Panc1 (cell line): ENCODE measurements at regions not wholly inside any gene's neighbourhood (a gene's known extent, or its start where the extent isn't known, plus 50 kb on each side); places are given as distances from the start of the nearest gene placed in this dataset.

ENCODE experiments used
- ATAC-seq: fragments of 200-7000 bp; cut with Tn5 transposase; 2 replicates; pipeline ENCODE4 v1.9.1; 2020; ENCODE audit warnings: mild to moderate bottlenecking, moderate library complexity
- BruUV-seq: library from RNA; stranded (reverse); fragments of 400-500 nt; replicated peaks from 2 replicates; lab custom pipeline; 2021; lab: Mats Ljungman, UMichigan
- CTCF ChIA-PET: fragments of 300-600 bp; sonication (Branson Sonifier 250); formaldehyde crosslinking; loops from one replicate; lab custom pipeline; 2022; ENCODE audit warnings: antibody characterized with exemption; lab: Charles Lee
- POLR2A ChIA-PET: fragments of 300-600 bp; sonication (Branson Sonifier 250); formaldehyde crosslinking; loops from one replicate; lab custom pipeline; 2022; ENCODE audit warnings: antibody characterized with exemption; lab: Charles Lee
- DNase-seq: peaks from one replicate; pipeline ENCODE4 v3.0.0-alpha.2; 2010; ENCODE audit warnings: low read depth, low spot score
- H3K27ac ChIP-seq: 2 replicates; pipeline ENCODE4 v1.5.1; 2011; ENCODE audit warnings: mild to moderate bottlenecking, low read length, inconsistent platforms
- H3K27me3 ChIP-seq: fragments of 200-500 bp; sonication (Bioruptor generic); 2 replicates; pipeline ENCODE4 v1.6.0; 2014; ENCODE audit warnings: low read length, inconsistent platforms; ENCODE audit not compliant: control insufficient read depth, insufficient read depth
- H3K36me3 ChIP-seq: fragments of 200-500 bp; sonication (Bioruptor generic); 2 replicates; pipeline ENCODE4 v1.5.1; 2014; ENCODE audit warnings: inconsistent platforms, mild to moderate bottlenecking, low read length, moderate library complexity; ENCODE audit not compliant: control insufficient read depth, insufficient read depth
- H3K4me1 ChIP-seq: 2 replicates; pipeline ENCODE4 v1.5.1; 2011; ENCODE audit warnings: inconsistent platforms, mild to moderate bottlenecking, low read length, moderate library complexity; ENCODE audit not compliant: control insufficient read depth, insufficient read depth
- H3K4me3 ChIP-seq, 2 experiments: 2 replicates each; pipeline ENCODE4 v1.5.1; 2011 to 2012; ENCODE audit warnings: low read depth in 2 of 2, low read length in 2 of 2, mild to moderate bottlenecking in 2 of 2, inconsistent platforms in 1 of 2, moderate library complexity in 1 of 2
- H3K9me3 ChIP-seq: fragments of 200-500 bp; sonication (Bioruptor generic); 2 replicates; pipeline ENCODE4 v1.5.1; 2014; ENCODE audit warnings: low read depth, mild to moderate bottlenecking, inconsistent platforms, low read length, moderate library complexity; ENCODE audit not compliant: control insufficient read depth, insufficient read depth
- POLR2AphosphoS5 ChIP-seq: IDR thresholded peaks from 2 replicates; pipeline ENCODE4 v1.6.1; 2012; ENCODE audit warnings: mild to moderate bottlenecking, low read depth, low read length, moderate library complexity
- REST ChIP-seq, 2 experiments: IDR thresholded peaks; 2 replicates each; pipeline ENCODE4 v1.6.1; 2011 to 2012; ENCODE audit warnings: low read depth in 2 of 2, control low read depth in 1 of 2, low read length in 1 of 2, mild to moderate bottlenecking in 1 of 2, moderate library complexity in 1 of 2; ENCODE audit not compliant: insufficient read depth in 1 of 2
- SIN3A ChIP-seq: IDR thresholded peaks from 2 replicates; pipeline ENCODE4 v1.6.1; 2012; ENCODE audit warnings: low read depth, mild to moderate bottlenecking, low read length, moderate library complexity, borderline replicate concordance; ENCODE audit not compliant: insufficient read depth
- TCF7L2 ChIP-seq: IDR thresholded peaks from 2 replicates; pipeline ENCODE4 v1.6.1; 2011; ENCODE audit warnings: mild to moderate bottlenecking, low read depth, low read length, inconsistent platforms
- in situ Hi-C: cut with HindIII; loops from 2 replicates; pipeline ENCODE4 v1.10.0; 2016; ENCODE audit warnings: low sequenced_read_pairs, low pct_unique_long_range_greater_than_20kb
- intact Hi-C: fragments of 100-400 bp; cut with micrococcal nuclease; formaldehyde crosslinking; loops from one replicate; pipeline ENCODE4 v1.10.0; 2022; ENCODE audit not compliant: unreplicated experiment
- TF ChIP-seq, protein P1 (sequence below): fragments of 450-650 bp; IDR thresholded peaks from 2 replicates; pipeline ENCODE4 v1.5.1; 2017; ENCODE audit warnings: mild to moderate bottlenecking

DNA sequence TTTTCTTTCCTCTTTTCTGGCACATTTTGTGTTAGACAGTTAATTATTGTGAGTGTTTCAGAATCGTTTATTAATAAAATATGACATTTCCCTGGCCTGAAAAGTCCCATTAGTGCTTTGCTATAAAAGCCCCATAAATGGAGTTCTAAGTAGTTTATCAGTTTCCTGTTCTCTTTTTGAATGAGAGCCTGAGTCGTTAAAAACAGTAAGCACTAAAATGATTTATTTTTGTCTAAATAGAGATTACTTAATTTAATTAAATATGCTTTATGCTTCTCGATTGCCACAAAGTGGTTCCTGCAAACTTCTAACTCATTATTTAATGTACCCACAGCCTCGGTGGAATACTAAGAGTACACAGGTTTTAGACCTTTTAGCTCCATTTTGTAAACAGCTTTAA, 577.9 kb downstream of the C6orf118 start:
- ChIA-PET POLR2A (no interaction called here), CTCF (no interaction called here)
- no peak overlapping the region for H3K4me3 ChIP-seq
- H3K4me1 ChIP-seq, result no peaks in the 10 kb centered on the region
- intact Hi-C loops, result no loop called here
- DNase-seq, result no peak
- no peak overlapping the region for H3K27ac ChIP-seq
- in situ Hi-C loops, result no loop called here
- TF ChIP-seq TCF7L2 (no peak), POLR2AphosphoS5 (no peak), REST (IDR thresholded peaks at IDR 0.05; ENCODE audit: insufficient read depth in 1 of 2, low read depth in 2 of 2, low read length in 1 of 2) (no peak), SIN3A (no peak)
- TF ChIP-seq, protein P1, sequence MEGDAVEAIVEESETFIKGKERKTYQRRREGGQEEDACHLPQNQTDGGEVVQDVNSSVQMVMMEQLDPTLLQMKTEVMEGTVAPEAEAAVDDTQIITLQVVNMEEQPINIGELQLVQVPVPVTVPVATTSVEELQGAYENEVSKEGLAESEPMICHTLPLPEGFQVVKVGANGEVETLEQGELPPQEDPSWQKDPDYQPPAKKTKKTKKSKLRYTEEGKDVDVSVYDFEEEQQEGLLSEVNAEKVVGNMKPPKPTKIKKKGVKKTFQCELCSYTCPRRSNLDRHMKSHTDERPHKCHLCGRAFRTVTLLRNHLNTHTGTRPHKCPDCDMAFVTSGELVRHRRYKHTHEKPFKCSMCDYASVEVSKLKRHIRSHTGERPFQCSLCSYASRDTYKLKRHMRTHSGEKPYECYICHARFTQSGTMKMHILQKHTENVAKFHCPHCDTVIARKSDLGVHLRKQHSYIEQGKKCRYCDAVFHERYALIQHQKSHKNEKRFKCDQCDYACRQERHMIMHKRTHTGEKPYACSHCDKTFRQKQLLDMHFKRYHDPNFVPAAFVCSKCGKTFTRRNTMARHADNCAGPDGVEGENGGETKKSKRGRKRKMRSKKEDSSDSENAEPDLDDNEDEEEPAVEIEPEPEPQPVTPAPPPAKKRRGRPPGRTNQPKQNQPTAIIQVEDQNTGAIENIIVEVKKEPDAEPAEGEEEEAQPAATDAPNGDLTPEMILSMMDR, result no peak
- no peaks in the 10 kb centered on the region for H3K9me3 ChIP-seq
- BruUV-seq, result no TSS peak
- H3K27me3 ChIP-seq, result no peaks in the 10 kb centered on the region
- H3K36me3 ChIP-seq, result no peaks in the 10 kb centered on the region
- no peak for ATAC-seq

DNA sequence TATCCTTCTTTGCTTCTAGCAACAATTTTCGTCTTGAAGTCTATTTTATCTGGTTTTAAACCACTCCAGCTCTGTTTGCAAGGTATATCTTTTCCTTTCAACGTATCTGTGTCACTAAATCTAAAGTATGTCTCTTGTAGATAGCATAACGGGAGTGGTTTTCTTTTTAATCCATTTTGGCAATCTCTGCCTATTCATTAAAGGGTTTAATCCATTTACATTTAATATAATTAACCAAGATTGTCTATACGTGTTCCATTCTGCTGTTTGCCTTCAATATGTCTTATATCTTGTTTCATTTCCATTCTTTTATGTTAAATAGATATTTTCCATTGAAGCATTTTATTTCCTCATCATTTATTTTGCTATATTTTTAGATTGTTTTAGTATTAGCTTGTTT, 587.9 kb downstream of the C6orf118 start:
- H3K27ac ChIP-seq, result no peak overlapping the region
- no peaks in the 10 kb centered on the region for H3K4me1 ChIP-seq
- DNase-seq, result no peak
- TF ChIP-seq, protein P1, result no peak
- TF ChIP-seq REST (IDR thresholded peaks at IDR 0.05; ENCODE audit: insufficient read depth in 1 of 2, low read depth in 2 of 2, low read length in 1 of 2), result no peak
- TF ChIP-seq SIN3A, result no peak
- no peak for TF ChIP-seq TCF7L2
- no peak for TF ChIP-seq POLR2AphosphoS5
- POLR2A ChIA-PET, result no interaction called here
- BruUV-seq, result no TSS peak
- H3K9me3 ChIP-seq, result 0 out of 2 replicates have a peak, but pooled peaks cover 6% of the 10 kb centered on the region
- H3K36me3 ChIP-seq, result no peaks in the 10 kb centered on the region
- CTCF ChIA-PET, result no interaction called here
- ATAC-seq, result no peak
- H3K4me3 ChIP-seq, result no peak overlapping the region
- intact Hi-C loops, result no loop called here
- no peaks in the 10 kb centered on the region for H3K27me3 ChIP-seq
- in situ Hi-C loops, result no loop called here
